HL-60 (cell line): ENCODE measurements at regions not wholly inside any gene's neighbourhood (a gene's known extent, or its start where the extent isn't known, plus 50 kb on each side); places are given as distances from the start of the nearest gene placed in this dataset.

Source experiments
- GABPA ChIP-seq: IDR thresholded peaks from 2 replicates; pipeline ENCODE4 v1.6.1; 2012; ENCODE audit warnings: low read depth
- POLR2AphosphoS5 ChIP-seq: IDR thresholded peaks from 2 replicates; pipeline ENCODE4 v1.6.1; 2012; ENCODE audit warnings: low read depth
- SPI1 ChIP-seq: IDR thresholded peaks from 2 replicates; pipeline ENCODE4 v1.6.1; 2012; ENCODE audit warnings: low read depth, mild to moderate bottlenecking, borderline replicate concordance
- TF ChIP-seq, protein P1 (sequence below): IDR thresholded peaks from one replicate; pipeline ENCODE4 v1.5.1; 2011; ENCODE audit warnings: low read length, control low read depth, inconsistent platforms; ENCODE audit not compliant: insufficient read depth
- TF ChIP-seq, protein P2 (sequence below): IDR thresholded peaks from 2 replicates; pipeline ENCODE4 v1.6.1; 2012; ENCODE audit warnings: low read depth; ENCODE audit not compliant: insufficient replicate concordance

DNA sequence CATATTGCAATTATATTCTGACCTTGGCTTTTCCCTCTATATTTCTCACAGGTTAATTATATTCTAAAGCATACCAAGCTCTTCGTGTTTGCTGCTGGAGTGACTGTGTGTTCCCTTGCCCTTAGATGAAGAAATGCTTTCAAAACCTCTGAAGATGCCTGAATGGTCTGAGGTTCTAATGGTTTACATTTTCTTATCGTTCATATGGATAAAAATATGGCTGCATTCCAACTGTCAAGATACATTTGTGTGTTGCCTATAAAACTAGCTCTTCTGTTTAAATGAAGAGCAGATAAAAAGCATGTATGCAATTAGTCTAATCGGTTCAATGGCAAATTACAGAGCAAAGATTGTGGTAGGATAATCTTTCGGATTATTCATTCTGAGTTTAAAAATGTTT lies 68.4 kb upstream of the ANKRD10 start:
- TF ChIP-seq, protein P1, sequence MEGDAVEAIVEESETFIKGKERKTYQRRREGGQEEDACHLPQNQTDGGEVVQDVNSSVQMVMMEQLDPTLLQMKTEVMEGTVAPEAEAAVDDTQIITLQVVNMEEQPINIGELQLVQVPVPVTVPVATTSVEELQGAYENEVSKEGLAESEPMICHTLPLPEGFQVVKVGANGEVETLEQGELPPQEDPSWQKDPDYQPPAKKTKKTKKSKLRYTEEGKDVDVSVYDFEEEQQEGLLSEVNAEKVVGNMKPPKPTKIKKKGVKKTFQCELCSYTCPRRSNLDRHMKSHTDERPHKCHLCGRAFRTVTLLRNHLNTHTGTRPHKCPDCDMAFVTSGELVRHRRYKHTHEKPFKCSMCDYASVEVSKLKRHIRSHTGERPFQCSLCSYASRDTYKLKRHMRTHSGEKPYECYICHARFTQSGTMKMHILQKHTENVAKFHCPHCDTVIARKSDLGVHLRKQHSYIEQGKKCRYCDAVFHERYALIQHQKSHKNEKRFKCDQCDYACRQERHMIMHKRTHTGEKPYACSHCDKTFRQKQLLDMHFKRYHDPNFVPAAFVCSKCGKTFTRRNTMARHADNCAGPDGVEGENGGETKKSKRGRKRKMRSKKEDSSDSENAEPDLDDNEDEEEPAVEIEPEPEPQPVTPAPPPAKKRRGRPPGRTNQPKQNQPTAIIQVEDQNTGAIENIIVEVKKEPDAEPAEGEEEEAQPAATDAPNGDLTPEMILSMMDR: no peak
- TF ChIP-seq POLR2AphosphoS5: no peak
- TF ChIP-seq GABPA: no peak
- TF ChIP-seq, protein P2, sequence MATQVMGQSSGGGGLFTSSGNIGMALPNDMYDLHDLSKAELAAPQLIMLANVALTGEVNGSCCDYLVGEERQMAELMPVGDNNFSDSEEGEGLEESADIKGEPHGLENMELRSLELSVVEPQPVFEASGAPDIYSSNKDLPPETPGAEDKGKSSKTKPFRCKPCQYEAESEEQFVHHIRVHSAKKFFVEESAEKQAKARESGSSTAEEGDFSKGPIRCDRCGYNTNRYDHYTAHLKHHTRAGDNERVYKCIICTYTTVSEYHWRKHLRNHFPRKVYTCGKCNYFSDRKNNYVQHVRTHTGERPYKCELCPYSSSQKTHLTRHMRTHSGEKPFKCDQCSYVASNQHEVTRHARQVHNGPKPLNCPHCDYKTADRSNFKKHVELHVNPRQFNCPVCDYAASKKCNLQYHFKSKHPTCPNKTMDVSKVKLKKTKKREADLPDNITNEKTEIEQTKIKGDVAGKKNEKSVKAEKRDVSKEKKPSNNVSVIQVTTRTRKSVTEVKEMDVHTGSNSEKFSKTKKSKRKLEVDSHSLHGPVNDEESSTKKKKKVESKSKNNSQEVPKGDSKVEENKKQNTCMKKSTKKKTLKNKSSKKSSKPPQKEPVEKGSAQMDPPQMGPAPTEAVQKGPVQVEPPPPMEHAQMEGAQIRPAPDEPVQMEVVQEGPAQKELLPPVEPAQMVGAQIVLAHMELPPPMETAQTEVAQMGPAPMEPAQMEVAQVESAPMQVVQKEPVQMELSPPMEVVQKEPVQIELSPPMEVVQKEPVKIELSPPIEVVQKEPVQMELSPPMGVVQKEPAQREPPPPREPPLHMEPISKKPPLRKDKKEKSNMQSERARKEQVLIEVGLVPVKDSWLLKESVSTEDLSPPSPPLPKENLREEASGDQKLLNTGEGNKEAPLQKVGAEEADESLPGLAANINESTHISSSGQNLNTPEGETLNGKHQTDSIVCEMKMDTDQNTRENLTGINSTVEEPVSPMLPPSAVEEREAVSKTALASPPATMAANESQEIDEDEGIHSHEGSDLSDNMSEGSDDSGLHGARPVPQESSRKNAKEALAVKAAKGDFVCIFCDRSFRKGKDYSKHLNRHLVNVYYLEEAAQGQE: no peak
- TF ChIP-seq SPI1: no peak
